HG03439 (cell line): ENCODE measurements at regions not wholly inside any gene's neighbourhood (a gene's known extent, or its start where the extent isn't known, plus 50 kb on each side); places are given as distances from the start of the nearest gene placed in this dataset.

ENCODE experiments used
- ATAC-seq: cut with Tn5 transposase; IDR thresholded peaks from one replicate; pipeline ENCODE4 v1.9.1; 2021; ENCODE audit warnings: mild to moderate bottlenecking, moderate library complexity; ENCODE audit not compliant: unreplicated experiment

GRCh38 chrX:13266641-13267345 is 53.1 kb downstream of the ATXN3L start:
- no peak for ATAC-seq

GRCh38 chrX:13265549-13266132 is 54.2 kb downstream of the ATXN3L start:
- ATAC-seq = no peak

- no peak for ATAC-seq
These were observed 54.7 kb downstream of the ATXN3L start for GRCh38 chrX:13265111-13265510.

GRCh38 chrX:13263560-13264251 is 56.1 kb downstream of the ATXN3L start:
- peak; percentile 62 for ATAC-seq

- ATAC-seq = no peak
These were observed 58.5 kb downstream of the ATXN3L start for GRCh38 chrX:13261348-13261747.

- no peak for ATAC-seq
These were observed 59.3 kb downstream of the ATXN3L start for GRCh38 chrX:13260598-13260997.

- ATAC-seq = no peak
These were observed 61.1 kb downstream of the ATXN3L start for GRCh38 chrX:13258725-13259124.

GRCh38 chrX:13258052-13258444 is 61.8 kb downstream of the ATXN3L start:
- no peak for ATAC-seq

- no peak for ATAC-seq
These were observed 62.4 kb downstream of the ATXN3L start for GRCh38 chrX:13257223-13258051.

- ATAC-seq = no peak
These were observed 63.2 kb downstream of the ATXN3L start for GRCh38 chrX:13256603-13257002.

GRCh38 chrX:13254870-13255269 is 65.0 kb downstream of the ATXN3L start:
- no peak for ATAC-seq

GRCh38 chrX:13254076-13254785 is 65.6 kb downstream of the ATXN3L start:
- peak; percentile 70 for ATAC-seq

- ATAC-seq = no peak
These were observed 66.6 kb downstream of the ATXN3L start for GRCh38 chrX:13253223-13253622.

GRCh38 chrX:13252726-13253125 is 67.1 kb downstream of the ATXN3L start:
- no peak for ATAC-seq

- ATAC-seq = no peak
These were observed 68.8 kb downstream of the ATXN3L start for GRCh38 chrX:13250826-13251580.

GRCh38 chrX:13248867-13249486 is 70.9 kb downstream of the ATXN3L start:
- no peak for ATAC-seq

- ATAC-seq = no peak
These were observed 80.6 kb downstream of the ATXN3L start for GRCh38 chrX:13239272-13239671.

- ATAC-seq = no peak
These were observed 83.9 kb downstream of the ATXN3L start for GRCh38 chrX:13235930-13236329.

GRCh38 chrX:13232484-13232883 is 87.4 kb downstream of the ATXN3L start:
- no peak for ATAC-seq

- ATAC-seq = no peak
These were observed 93.6 kb downstream of the ATXN3L start for GRCh38 chrX:13226214-13226613.
